Keratinocyte (primary cell): ENCODE measurements at regions not wholly inside any gene's neighbourhood (a gene's known extent, or its start where the extent isn't known, plus 50 kb on each side); places are given as distances from the start of the nearest gene placed in this dataset.

ENCODE experiments used
- DNase-seq: peaks from one replicate; pipeline ENCODE4 v3.0.0-alpha.2; 2011; ENCODE audit warnings: low read depth, missing footprints, low spot score
- FAIRE-seq: peaks from 2 replicates; lab custom pipeline; 2011; peaks lifted over from hg19 to GRCh38; lab: Jason Lieb, UNC
- H2AFZ ChIP-seq: 2 replicates; pipeline ENCODE4 v1.6.0; 2012; ENCODE audit warnings: low read length, control low read depth, inconsistent platforms; ENCODE audit not compliant: control insufficient read depth
- H3K27ac ChIP-seq: 2 replicates; pipeline ENCODE4 v1.5.1; 2011; ENCODE audit warnings: low read length; ENCODE audit not compliant: control insufficient read depth, insufficient read depth
- H3K27me3 ChIP-seq: 3 replicates; pipeline ENCODE4 v1.6.0; 2011; ENCODE audit warnings: low read length; ENCODE audit not compliant: control insufficient read depth, insufficient read depth; ENCODE audit errors: extremely low read depth
- H3K36me3 ChIP-seq, 2 experiments: 2 replicates in 1 of 2; 3 replicates in 1 of 2; pipeline ENCODE4 v1.5.1; 2011; ENCODE audit warnings: low read length in 2 of 2, mild to moderate bottlenecking in 1 of 2; ENCODE audit not compliant: control insufficient read depth in 2 of 2, insufficient read depth in 2 of 2; ENCODE audit errors: extremely low read depth in 1 of 2
- H3K4me1 ChIP-seq: 3 replicates; pipeline ENCODE4 v1.5.1; 2011; ENCODE audit warnings: low read length; ENCODE audit not compliant: control insufficient read depth, insufficient read depth; ENCODE audit errors: extremely low read depth
- H3K4me2 ChIP-seq: 3 replicates; pipeline ENCODE4 v1.6.0; 2011; ENCODE audit warnings: low read depth, low read length; ENCODE audit not compliant: control insufficient read depth, insufficient read depth; ENCODE audit errors: extremely low read depth
- H3K4me3 ChIP-seq, 3 experiments: fragments of 200-600 bp in 1 of 3; sonication (generic) in 1 of 3; 2 replicates in 2 of 3; 3 replicates in 1 of 3; pipeline ENCODE4 v1.5.1; 2011 to 2016; ENCODE audit warnings: low read length in 3 of 3, mild to moderate bottlenecking in 3 of 3, control low read depth in 2 of 3, inconsistent platforms in 1 of 3, low read depth in 1 of 3, mixed read lengths in 1 of 3, mixed run types in 1 of 3, moderate library complexity in 1 of 3; ENCODE audit not compliant: control insufficient read depth in 2 of 3, insufficient read depth in 2 of 3; ENCODE audit errors: extremely low read depth in 1 of 3
- H3K79me2 ChIP-seq: 2 replicates; pipeline ENCODE4 v1.6.0; 2012; ENCODE audit warnings: low read length; ENCODE audit not compliant: control insufficient read depth, insufficient read depth
- H3K9ac ChIP-seq: 3 replicates; pipeline ENCODE4 v1.6.0; 2011; ENCODE audit warnings: low read length; ENCODE audit not compliant: control insufficient read depth, insufficient read depth; ENCODE audit errors: extremely low read depth
- H3K9me1 ChIP-seq: 3 replicates; pipeline ENCODE4 v1.6.0; 2011; ENCODE audit warnings: low read length; ENCODE audit not compliant: control insufficient read depth, insufficient read depth; ENCODE audit errors: extremely low read depth
- H3K9me3 ChIP-seq: 2 replicates; pipeline ENCODE4 v1.5.1; 2012; ENCODE audit warnings: low read depth, low read length; ENCODE audit not compliant: control insufficient read depth
- H4K20me1 ChIP-seq: 3 replicates; pipeline ENCODE4 v1.6.0; 2011; ENCODE audit warnings: low read length; ENCODE audit not compliant: control insufficient read depth, insufficient read depth; ENCODE audit errors: extremely low read depth
- CTCF ChIP-seq, 3 experiments: IDR thresholded peaks in 1 of 3; conservative IDR thresholded peaks in 1 of 3; optimal IDR thresholded peaks in 1 of 3; 2 replicates in 2 of 3; 3 replicates in 1 of 3; pipeline versions ENCODE3 to v1.5.1; 2011; ENCODE audit warnings: low read length in 3 of 3, mild to moderate bottlenecking in 3 of 3, moderate library complexity in 2 of 3, control low read depth in 1 of 3, inconsistent platforms in 1 of 3; ENCODE audit not compliant: insufficient read depth in 2 of 3; ENCODE audit errors: extremely low read depth in 1 of 3
- EZH2 ChIP-seq: IDR thresholded peaks from one replicate; pipeline ENCODE4 v1.6.1; 2012; ENCODE audit warnings: inconsistent platforms, mild to moderate bottlenecking, low read length, moderate library complexity
- dilution Hi-C: fragments of 300-500 bp; cut with MboI; formaldehyde crosslinking; loops from one replicate; pipeline ENCODE4 v1.7.0; 2020; ENCODE audit warnings: low sequenced_read_pairs; ENCODE audit not compliant: extremely low pct_ligation_motif_present

GRCh38 chr4:156329779-156330178, 376.1 kb upstream of the CTSO start:
- H3K9me3 ChIP-seq: no peaks in the 10 kb centered on the region
- no peak overlapping the region for H3K9ac ChIP-seq
- no peak overlapping the region for H3K4me2 ChIP-seq
- no peak for TF ChIP-seq CTCF (optimal IDR thresholded peaks at IDR 0.05 in 1 of 3, IDR thresholded peaks at IDR 0.05 in 1 of 3, conservative IDR thresholded peaks at IDR 0.05 in 1 of 3; ENCODE audit: extremely low read depth in 1 of 3, insufficient read depth in 2 of 3, low read length in 3 of 3)
- no peak for TF ChIP-seq EZH2
- no peak overlapping the region for H2AFZ ChIP-seq
- no peaks in the 10 kb centered on the region for H3K79me2 ChIP-seq
- H3K4me3 ChIP-seq: no peak overlapping the region
- DNase-seq (no peak), FAIRE-seq (no peak)
- no peaks in the 10 kb centered on the region for H4K20me1 ChIP-seq
- H3K36me3 ChIP-seq: no peaks in the 10 kb centered on the region
- no peaks in the 10 kb centered on the region for H3K27me3 ChIP-seq
- H3K4me1 ChIP-seq: no peaks in the 10 kb centered on the region
- no peak overlapping the region for H3K27ac ChIP-seq
- H3K9me1 ChIP-seq: no peaks in the 10 kb centered on the region
- dilution Hi-C loops: no loop called here

GRCh38 chr4:156328882-156329281, 375.2 kb upstream of the CTSO start:
- dilution Hi-C loops: no loop called here
- Histone ChIP-seq H3K4me2 (no peak overlapping the region), H3K36me3 (no peaks in the 10 kb centered on the region), H4K20me1 (no peaks in the 10 kb centered on the region), H3K9ac (no peak overlapping the region), H3K4me1 (no peaks in the 10 kb centered on the region), H3K79me2 (no peaks in the 10 kb centered on the region), H3K9me3 (no peaks in the 10 kb centered on the region), H3K27ac (no peak overlapping the region), H3K4me3 (no peak overlapping the region), H3K27me3 (no peaks in the 10 kb centered on the region), H3K9me1 (no peaks in the 10 kb centered on the region), H2AFZ (no peak overlapping the region)
- TF ChIP-seq CTCF (optimal IDR thresholded peaks at IDR 0.05 in 1 of 3, IDR thresholded peaks at IDR 0.05 in 1 of 3, conservative IDR thresholded peaks at IDR 0.05 in 1 of 3; ENCODE audit: extremely low read depth in 1 of 3, insufficient read depth in 2 of 3, low read length in 3 of 3): no peak
- no peak for TF ChIP-seq EZH2
- no peak for DNase-seq
- no peak for FAIRE-seq
